ENCODE measurements at regions not wholly inside any gene's neighbourhood (a gene's known extent, or its start where the extent isn't known, plus 50 kb on each side); places are given as distances from the start of the nearest gene placed in this dataset.

DNA sequence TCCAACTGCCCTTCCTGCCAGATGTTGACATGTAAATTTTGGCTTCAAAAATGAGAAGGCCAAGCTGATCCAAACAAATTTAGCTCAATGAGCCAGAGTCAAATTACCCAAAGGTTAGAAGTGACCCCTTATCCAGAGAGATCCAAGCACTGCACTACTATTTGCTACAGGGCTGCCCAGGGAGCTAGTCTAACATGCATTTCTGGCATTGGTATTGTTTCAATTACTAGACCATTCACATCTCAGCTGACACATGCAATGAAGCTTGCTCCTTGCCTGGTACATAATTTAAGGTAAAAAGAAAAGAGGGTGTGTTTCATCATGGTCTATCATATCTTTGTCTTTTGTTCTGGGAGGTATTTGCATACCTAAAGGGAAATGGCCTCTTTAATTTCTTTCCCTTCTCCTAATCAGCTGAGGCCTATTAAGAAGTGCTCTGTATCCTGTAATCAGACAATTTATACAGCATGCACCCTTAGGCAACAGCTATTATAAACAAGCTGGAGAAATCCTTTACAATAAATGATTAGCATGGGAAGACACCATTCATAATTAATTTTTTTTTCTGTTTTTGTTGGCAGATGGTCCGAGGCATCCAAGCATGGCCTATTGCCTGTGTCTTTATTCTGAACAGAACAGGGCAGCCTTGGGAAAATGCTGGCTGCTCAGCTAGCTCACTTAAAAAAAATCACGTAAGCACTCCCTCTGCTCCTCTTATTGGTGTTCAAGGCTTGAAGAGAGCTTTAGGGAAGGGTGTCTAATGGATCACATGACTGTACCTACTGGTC lies 161.5 kb upstream of the SALL1 start:
- DNase-seq (ENCODE audit: low read depth): no peak
- TF ChIP-seq, protein P1, sequence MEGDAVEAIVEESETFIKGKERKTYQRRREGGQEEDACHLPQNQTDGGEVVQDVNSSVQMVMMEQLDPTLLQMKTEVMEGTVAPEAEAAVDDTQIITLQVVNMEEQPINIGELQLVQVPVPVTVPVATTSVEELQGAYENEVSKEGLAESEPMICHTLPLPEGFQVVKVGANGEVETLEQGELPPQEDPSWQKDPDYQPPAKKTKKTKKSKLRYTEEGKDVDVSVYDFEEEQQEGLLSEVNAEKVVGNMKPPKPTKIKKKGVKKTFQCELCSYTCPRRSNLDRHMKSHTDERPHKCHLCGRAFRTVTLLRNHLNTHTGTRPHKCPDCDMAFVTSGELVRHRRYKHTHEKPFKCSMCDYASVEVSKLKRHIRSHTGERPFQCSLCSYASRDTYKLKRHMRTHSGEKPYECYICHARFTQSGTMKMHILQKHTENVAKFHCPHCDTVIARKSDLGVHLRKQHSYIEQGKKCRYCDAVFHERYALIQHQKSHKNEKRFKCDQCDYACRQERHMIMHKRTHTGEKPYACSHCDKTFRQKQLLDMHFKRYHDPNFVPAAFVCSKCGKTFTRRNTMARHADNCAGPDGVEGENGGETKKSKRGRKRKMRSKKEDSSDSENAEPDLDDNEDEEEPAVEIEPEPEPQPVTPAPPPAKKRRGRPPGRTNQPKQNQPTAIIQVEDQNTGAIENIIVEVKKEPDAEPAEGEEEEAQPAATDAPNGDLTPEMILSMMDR (IDR thresholded peaks at IDR 0.05; ENCODE audit: insufficient read depth, low read depth, low read length): no peak
- no peak overlapping the region for H3K4me3 ChIP-seq (ENCODE audit: low read depth, low read length)

DNA sequence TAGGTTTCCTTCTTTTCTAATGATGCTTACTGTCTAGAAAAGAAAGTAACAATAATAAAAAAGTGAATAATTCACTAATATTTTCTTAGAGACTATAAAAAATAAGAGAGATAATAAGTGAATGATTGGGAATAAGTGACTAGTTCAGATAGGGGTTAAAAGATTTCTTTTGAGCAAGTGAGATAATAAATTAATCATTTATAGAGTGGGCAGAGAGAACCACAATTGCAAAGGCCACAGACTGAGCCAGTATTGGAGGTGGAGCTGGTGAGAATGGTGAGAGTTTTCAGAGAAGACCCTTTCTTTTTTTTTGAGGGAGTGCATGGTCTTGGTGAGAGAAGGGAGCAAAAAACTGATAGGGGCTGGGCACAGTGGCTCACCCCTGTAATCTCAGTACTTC lies 159.1 kb upstream of the SALL1 start:
- no peak for DNase-seq (ENCODE audit: low read depth)
- TF ChIP-seq, protein P1 (IDR thresholded peaks at IDR 0.05; ENCODE audit: insufficient read depth, low read depth, low read length): no peak
- no peak overlapping the region for H3K4me3 ChIP-seq (ENCODE audit: low read depth, low read length)

DNA sequence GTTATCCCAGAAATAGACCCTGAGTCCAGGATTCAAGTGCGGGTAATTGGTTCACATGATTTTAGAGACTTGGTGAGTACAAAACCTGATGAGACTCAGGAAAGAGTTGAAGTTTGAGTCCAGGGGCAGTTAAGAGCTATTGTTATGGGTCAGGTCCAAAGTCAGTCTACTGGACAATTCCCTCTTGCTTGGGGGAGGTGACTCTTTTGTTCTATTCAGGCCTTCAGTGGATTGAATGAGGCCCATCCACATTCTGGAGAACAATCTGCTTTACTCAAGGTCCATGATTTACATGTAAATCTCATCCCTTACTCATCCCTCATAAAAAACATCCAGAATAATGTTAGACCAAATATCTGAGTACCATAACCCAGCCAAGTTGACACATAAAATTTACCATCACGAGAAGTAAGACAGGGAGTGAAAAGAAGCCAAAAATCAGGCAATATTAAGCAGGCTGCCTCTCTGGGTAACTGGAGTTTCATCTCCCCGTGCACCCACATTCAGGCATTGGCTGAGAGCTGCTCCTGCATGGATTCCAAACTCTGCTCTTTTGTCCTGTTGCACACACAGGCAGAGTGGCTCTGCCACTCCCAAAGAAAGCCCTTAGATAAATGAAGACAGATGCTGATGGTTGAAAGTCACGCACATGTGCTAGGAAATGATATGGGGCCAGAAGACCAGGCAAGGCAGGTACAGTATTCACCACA lies 156.0 kb upstream of the SALL1 start:
- H3K4me3 ChIP-seq (ENCODE audit: low read depth, low read length): no peak overlapping the region
- DNase-seq (ENCODE audit: low read depth): no peak
- TF ChIP-seq, protein P1 (IDR thresholded peaks at IDR 0.05; ENCODE audit: insufficient read depth, low read depth, low read length): no peak

DNA sequence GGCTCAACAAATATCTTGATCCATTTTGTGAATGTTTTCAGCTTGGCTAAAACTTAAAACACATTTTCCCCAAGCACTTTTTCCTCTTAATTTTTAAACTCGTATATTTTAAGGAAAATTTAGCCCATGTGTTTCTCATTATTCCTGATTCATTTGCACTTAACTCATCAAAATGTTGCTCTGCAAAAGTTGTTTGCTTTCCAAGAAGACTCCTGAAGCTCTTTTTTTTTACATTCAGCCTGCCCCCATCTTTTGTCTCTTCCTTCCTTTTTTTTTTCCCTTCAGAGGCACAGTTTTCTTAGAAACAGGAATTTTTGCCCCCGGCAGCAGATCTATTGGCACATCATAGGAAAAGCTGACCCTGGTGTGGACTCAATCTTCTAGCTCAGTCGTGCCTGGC lies 155.0 kb upstream of the SALL1 start:
- H3K4me3 ChIP-seq (ENCODE audit: low read depth, low read length): no peak overlapping the region
- DNase-seq (ENCODE audit: low read depth): peak; percentile 21
- TF ChIP-seq, protein P1 (IDR thresholded peaks at IDR 0.05; ENCODE audit: insufficient read depth, low read depth, low read length): no peak

DNA sequence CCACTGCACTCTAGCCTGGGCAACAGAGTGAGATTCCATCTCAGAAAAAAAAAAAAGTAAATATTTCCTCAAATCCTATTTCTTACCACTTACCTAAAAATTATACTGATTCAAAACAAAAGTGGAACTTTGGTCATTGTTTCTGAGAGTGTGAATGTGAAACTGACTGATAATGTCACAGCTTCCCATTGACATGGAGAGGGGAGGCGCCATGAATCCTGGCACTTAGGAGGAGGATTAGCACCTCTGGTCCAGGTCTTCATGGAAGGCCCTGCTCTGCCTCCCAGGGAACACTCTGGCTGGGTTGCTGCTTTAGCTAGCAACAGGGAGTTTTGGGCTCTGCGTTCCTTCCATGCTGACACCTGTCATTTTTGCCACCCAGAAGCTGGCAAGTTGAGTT lies 154.3 kb upstream of the SALL1 start:
- DNase-seq (ENCODE audit: low read depth): no peak
- TF ChIP-seq, protein P1 (IDR thresholded peaks at IDR 0.05; ENCODE audit: insufficient read depth, low read depth, low read length): no peak
- H3K4me3 ChIP-seq (ENCODE audit: low read depth, low read length): no peak overlapping the region

DNA sequence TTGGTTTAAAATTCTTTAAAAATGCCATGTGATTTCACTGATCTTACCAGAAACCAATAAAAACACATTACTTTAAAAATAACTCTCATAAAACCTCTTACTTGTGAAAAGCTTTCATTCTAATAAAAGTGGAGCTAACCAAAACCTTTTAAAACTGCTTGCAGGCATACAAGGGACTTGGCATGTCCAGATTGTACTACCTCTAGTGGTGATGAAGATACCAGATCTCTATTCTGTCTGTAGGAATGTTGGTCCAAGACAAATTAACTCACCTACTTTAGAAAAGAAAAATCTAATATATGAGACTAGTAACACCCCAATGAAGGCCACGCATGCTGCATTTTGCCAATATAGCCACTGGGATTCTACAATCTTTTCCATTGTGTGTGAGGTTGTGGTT lies 151.0 kb upstream of the SALL1 start:
- no peak overlapping the region for H3K4me3 ChIP-seq (ENCODE audit: low read depth, low read length)
- no peak for DNase-seq (ENCODE audit: low read depth)
- TF ChIP-seq, protein P1 (IDR thresholded peaks at IDR 0.05; ENCODE audit: insufficient read depth, low read depth, low read length): no peak
